Hematopoietic multipotent progenitor cell treated with erythropoietin and hydrocortisone succinate and interleukin-3 and kit ligand, for 17 days (in vitro differentiated cells): ENCODE measurements at regions not wholly inside any gene's neighbourhood (a gene's known extent, or its start where the extent isn't known, plus 50 kb on each side); places are given as distances from the start of the nearest gene placed in this dataset.
"Not testable (repeated sequence)": the region's sequence is repeated elsewhere in the genome, so short reads cannot be mapped to it uniquely, and the experiment has no call there.

ENCODE experiments used
- DNase-seq: peaks from one replicate; pipeline ENCODE4 v3.0.0-alpha.2; 2015; ENCODE audit warnings: low spot score

- DNase-seq = not testable (repeated sequence)
Observed at GRCh38 chr16:29160171-29160570, 175.3 kb downstream of the LAT start.

- not testable (repeated sequence) for DNase-seq
Observed at GRCh38 chr16:29159603-29160002, 174.8 kb downstream of the LAT start.

DNA sequence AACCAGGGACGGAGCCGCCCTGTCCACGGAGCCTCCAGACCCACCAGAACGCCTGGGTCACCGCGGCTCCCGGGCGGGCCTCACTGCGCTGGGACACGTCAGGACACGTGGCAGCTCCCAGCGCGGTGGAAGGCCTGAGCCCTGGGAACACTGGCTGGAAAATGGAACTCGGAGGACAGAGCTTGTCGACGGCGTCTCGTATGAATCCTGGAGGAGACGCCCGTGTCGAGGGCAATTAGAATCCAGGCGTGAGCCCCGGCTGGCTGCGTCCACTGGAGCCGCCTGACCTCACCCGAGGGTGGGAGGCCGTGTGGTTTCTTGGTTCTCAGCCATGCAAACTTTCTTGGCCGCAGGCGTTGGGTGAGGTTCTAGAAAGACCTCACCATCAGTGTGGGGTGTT is 173.9 kb downstream of the LAT start:
- no peak for DNase-seq

- DNase-seq = not testable (repeated sequence)
Observed at GRCh38 chr16:29158031-29158784, 173.4 kb downstream of the LAT start.

DNA sequence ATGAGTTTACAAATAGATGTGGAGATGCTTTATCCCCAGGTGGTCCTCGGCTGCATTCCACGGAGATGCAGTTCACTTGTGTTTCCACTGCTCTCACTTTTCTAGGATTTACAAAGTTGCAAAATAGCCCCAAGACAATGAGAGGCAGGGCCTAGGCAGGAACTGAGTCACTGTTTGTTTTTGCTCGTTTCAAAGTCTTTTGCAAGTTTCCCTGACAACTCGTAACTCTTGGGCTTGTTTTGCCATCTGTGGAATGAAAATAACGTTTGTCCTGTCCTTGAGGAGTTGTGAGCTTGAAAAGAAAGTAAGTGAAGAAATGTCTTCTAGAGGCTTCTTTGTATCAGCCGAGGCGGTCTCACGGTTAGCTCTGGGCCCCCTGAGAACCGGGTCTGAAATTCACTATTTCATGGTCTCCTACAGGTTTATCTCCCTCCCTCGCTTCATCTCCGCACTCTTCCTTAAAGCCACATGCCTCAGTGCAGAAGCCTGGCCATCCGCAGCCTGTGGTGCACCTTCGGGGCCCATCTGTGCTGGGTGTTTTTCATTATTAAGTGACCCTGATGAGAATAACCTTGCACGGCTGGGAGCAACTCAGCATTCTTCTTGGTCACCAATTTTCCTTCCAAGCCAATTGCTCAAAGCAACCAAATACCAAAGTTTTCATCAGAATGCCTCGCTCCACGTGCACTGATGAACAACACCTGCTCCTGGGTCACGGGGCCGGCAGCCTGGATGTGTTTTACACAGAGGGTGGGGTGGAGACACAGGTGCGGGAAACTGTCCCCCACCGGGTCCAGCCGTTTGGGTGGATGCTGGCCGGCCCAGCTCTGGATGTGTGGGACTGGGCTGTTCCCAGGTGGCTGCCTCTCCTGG is 172.4 kb downstream of the LAT start:
- not testable (repeated sequence) for DNase-seq

GRCh38 chr16:29156511-29156910 is 171.7 kb downstream of the LAT start:
- DNase-seq = no peak

- not testable (repeated sequence) for DNase-seq
Observed at GRCh38 chr16:29155866-29156200, 171.0 kb downstream of the LAT start.

GRCh38 chr16:29155131-29155865 is 170.4 kb downstream of the LAT start:
- not testable (repeated sequence) for DNase-seq

GRCh38 chr16:29154676-29155121 is 169.8 kb downstream of the LAT start:
- DNase-seq = no peak

DNA sequence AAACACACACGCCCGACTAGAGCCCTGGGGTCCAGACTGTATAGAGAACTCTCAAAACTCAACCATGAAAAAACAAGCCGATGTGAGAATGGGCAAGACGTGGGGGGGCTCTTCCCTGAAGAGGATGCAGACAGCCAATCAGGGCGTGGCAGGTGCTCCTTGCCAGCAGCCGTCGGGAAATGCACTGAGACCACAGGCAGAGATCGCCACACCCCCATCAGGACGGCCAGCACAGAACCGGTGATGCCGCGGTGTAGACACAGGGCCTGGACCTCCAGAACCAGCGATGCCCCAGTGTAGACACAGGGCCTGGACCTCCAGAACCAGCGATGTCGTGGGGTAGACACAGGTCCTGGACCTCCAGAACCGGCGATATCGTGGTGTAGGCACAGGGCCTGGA is 169.2 kb downstream of the LAT start:
- DNase-seq = no peak

DNA sequence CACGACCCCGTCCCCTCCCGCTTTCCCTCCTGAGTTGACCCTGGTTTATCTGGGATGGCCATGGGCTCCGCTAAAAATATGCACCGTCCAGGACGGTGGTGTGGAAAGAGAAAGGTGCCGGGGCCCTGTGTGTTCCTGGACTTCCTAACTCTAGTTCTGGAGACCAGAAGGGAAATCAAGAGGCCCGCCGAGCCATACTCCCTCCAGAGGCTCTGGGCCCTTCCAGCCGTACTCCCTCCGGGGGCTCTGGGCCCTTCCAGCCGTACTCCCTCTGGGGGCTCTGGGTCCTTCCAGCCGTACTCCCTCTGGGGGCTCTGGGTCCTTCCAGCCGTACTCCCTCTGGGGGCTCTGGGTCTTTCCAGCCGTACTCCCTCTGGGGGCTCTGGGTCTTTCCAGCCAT is 168.5 kb downstream of the LAT start:
- DNase-seq = not testable (repeated sequence)

GRCh38 chr16:29152544-29153031 is 167.7 kb downstream of the LAT start:
- DNase-seq = not testable (repeated sequence)

DNA sequence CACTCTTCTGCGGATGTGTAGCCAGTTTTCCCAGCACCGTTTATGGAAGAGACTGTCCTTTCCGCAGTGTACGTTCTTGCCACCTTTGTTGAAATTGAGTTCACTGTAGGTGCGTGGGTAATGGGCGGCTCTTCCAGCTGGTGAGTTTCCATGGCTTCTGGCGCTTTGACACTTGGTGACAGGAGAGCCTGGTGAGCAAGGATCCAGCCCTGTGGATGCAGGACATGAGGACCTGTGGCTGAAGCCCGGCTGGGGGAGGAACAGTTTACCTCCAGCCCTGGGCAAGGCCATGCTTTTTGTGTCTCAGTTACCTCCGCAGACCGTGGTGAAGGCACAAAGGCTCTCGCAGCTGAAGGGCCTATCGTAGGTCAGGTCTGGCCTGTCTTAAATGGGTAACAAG is 166.5 kb downstream of the LAT start:
- no peak for DNase-seq

DNA sequence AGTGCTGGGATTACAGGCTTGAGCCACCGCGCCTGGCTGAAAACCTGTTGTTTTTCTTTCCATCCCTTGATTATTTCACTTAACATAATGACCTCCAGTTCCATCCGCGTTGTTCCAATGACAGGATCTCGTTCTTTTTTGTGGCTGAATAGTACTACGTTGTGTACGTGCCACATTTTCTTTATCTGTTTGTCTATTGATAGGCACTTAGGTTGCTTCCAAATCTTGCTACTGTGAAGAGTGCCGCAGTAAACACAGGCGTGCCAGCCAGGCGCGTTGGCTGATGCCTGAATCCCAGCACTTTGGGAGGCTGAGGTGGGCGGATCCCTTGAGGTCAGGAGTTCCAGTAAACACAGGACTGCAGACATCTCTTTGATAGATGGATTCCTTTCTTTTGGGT is 165.1 kb downstream of the LAT start:
- DNase-seq = not testable (repeated sequence)

DNA sequence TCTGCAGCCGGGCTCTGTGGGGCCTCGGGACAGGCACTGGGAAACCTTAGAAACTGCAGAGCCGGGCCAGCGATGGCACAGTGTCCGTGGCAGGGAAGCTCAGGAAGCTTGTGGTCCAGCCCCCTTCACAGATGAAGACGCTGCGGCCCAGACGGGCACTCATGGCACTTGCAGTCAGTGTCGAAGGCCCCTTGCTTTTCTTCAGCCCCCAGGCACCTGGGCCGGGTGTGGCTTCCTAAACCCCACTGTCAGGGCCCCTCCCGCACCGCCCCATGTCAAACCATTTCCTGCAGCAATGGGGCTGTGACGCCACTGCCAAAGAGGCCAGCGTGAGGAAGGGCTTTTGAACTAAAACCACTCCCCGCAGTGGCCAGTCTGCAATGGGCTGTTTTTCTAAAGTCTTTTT is 164.0 kb downstream of the LAT start:
- DNase-seq = no peak

DNA sequence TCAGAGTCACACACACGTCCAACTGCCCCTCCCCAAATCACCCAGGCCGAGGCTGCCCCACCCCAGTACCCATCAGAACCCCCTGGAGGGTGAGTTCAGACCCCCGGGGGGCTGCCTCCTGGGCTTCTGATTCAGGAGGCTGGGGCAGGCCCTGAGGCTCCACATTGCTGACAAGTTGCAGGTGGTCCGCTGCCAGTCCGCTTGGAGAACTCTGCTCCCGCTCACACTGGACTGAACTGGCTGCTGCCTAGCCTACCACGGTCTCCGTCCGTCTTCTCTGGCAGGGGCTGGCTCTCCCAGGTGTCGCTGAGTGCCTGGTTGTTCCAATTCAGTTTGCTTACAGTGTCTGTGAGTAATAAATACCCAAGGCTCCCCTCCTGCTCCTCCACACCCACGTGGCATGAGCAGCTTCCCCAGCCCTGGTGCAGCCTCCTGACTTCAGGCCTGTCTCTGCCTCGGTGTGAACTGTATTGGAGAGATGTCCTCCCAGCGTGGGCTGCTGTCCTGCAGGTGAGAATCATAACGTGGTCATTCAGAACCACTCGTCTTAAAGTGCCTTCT is 163.4 kb downstream of the LAT start:
- DNase-seq = no peak

- DNase-seq = not testable (repeated sequence)
Observed at GRCh38 chr16:29147710-29148109, 162.9 kb downstream of the LAT start.

DNA sequence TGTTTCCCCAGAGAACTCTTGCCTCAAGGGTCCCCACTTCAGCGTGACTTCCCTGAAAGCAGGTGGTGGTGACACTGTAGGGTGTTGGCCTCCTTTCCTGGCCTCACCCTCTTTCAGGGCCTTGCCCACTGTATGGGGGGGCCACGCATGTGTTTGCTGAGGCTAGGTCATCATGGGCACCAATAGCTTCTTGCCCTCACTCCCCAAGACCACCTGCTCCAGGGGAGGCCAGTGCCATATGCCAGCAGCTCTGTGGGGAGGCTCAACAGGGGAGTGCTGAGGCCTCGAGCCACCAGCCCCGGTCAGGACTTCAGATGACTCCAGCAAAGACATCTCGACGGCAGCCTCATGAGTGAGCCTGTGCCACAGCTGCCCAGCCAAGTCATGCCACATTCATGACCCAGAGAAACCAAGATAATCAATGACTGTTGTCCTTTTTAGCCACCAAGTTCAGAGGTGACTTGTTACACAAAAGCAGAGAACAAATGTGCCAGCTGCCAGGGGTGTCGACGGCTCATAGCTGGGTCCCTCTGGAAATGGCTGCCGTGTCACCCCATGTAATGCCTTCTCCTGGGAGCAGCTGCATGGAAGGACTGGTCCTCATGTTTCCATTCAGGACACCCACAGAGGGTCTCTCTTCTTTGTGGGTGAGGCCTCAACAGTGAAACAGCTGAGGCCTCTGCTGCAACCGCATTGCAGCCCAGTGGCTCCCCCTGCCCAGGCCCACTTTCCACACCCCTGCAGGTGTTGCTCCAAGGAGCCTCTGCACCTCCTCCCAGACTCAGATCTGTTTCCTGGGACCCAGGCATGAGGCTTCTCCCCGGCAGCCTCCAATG is 162.2 kb downstream of the LAT start:
- not testable (repeated sequence) for DNase-seq

- no peak for DNase-seq
Observed at GRCh38 chr16:29146266-29146665, 161.4 kb downstream of the LAT start.

DNA sequence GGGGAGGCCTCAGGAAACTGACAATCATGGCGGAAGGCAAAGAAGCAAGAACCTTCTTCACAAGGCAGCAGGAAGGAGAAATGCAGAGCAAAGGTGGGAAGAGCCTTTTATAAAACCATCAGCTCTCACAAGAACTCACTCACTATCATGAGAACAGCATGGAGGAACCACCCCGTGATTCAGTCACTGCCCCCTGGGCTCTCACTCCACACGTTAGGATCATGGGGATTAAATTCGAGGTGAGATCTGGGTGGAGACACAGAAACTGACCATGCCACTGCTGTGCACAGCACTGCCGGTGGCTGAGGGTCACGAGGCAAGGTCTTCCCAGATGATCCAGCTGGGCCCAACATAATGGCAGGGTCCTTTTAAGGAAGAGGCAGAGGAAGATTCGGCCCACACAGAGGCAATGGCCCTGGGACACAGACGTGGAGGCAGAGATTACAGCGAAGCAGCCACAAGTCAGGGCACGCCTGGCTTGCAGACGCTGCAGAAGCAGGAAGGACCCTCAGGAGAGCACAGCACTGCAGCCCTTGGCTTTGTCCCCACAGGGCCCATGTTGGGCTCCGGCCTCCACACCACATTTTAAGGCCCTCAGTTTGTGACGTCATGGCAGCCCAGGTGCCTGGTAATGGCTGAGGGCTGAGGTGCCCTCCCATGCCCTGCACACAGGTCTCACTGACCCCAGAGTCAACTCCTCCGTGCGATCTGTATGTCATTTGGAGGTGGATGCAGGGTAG is 160.8 kb downstream of the LAT start:
- DNase-seq = not testable (repeated sequence)
